ENCODE measurements at regions not wholly inside any gene's neighbourhood (a gene's known extent, or its start where the extent isn't known, plus 50 kb on each side); places are given as distances from the start of the nearest gene placed in this dataset.
"Not testable (repeated sequence)": the region's sequence is repeated elsewhere in the genome, so short reads cannot be mapped to it uniquely, and the experiment has no call there.

GRCh38 chr11:116329354-116330090 lies 443.3 kb downstream of the BUD13 start:
- intact Hi-C loops (cut with DNase I; ENCODE audit: low total_unique reads): no loop called here

GRCh38 chr11:116328851-116329250 lies 443.9 kb downstream of the BUD13 start:
- intact Hi-C loops (cut with DNase I; ENCODE audit: low total_unique reads): no loop called here
- Histone ChIP-seq H3K27ac (no peak overlapping the region), H3K27me3 (no peaks in the 10 kb centered on the region), H3K4me3 (no peak overlapping the region), H3K4me1 (no peaks in the 10 kb centered on the region), H3K36me3 (no peaks in the 10 kb centered on the region), H3K9me3 (no peaks in the 10 kb centered on the region)
- no peak for TF ChIP-seq CTCF (IDR thresholded peaks at IDR 0.05)
- no peak for DNase-seq

More at GRCh38 chr11:116329354-116330090, 443.3 kb downstream of the BUD13 start:
- no peak overlapping the region for H3K27ac ChIP-seq
- H3K27me3 ChIP-seq: no peaks in the 10 kb centered on the region
- H3K4me1 ChIP-seq: no peaks in the 10 kb centered on the region
- no peaks in the 10 kb centered on the region for H3K36me3 ChIP-seq
- no peak for TF ChIP-seq CTCF (IDR thresholded peaks at IDR 0.05)
- no peaks in the 10 kb centered on the region for H3K9me3 ChIP-seq
- no peak overlapping the region for H3K4me3 ChIP-seq
- no peak for DNase-seq

- intact Hi-C loops (cut with DNase I; ENCODE audit: low total_unique reads): no loop called here
- Histone ChIP-seq H3K9me3 (no peaks in the 10 kb centered on the region), H3K27ac (no peak overlapping the region), H3K27me3 (no peaks in the 10 kb centered on the region), H3K4me3 (no peak overlapping the region), H3K36me3 (no peaks in the 10 kb centered on the region), H3K4me1 (no peaks in the 10 kb centered on the region)
- DNase-seq: no peak
- no peak for TF ChIP-seq CTCF (IDR thresholded peaks at IDR 0.05)
Measured at GRCh38 chr11:116328391-116328790, 444.4 kb downstream of the BUD13 start.

- DNase-seq: no peak
- Histone ChIP-seq H3K27ac (no peak overlapping the region), H3K9me3 (peaks cover 0 to 3% (median 0%) of the 10 kb centered on the region in 3 donors), H3K27me3 (no peaks in the 10 kb centered on the region), H3K36me3 (no peaks in the 10 kb centered on the region), H3K4me3 (no peak overlapping the region), H3K4me1 (no peaks in the 10 kb centered on the region)
- intact Hi-C loops (cut with DNase I; ENCODE audit: low total_unique reads): no loop called here
- no peak for TF ChIP-seq CTCF (IDR thresholded peaks at IDR 0.05)
Measured at GRCh38 chr11:116326146-116326545, 446.6 kb downstream of the BUD13 start.

- Histone ChIP-seq H3K4me1 (no peaks in the 10 kb centered on the region), H3K4me3 (no peak overlapping the region), H3K27ac (no peak overlapping the region), H3K27me3 (no peaks in the 10 kb centered on the region), H3K36me3 (no peaks in the 10 kb centered on the region), H3K9me3 (peaks cover 0 to 9% (median 0%) of the 10 kb centered on the region in 3 donors)
- intact Hi-C loops (cut with DNase I; ENCODE audit: low total_unique reads): no loop called here
- no peak for TF ChIP-seq CTCF (IDR thresholded peaks at IDR 0.05)
- no peak for DNase-seq
Measured at GRCh38 chr11:116325247-116325646, 447.5 kb downstream of the BUD13 start.

GRCh38 chr11:116324077-116324476 lies 448.7 kb downstream of the BUD13 start:
- DNase-seq; H3K4me3 ChIP-seq; H3K9me3 ChIP-seq; H3K27me3 ChIP-seq; H3K27ac ChIP-seq; intact Hi-C loops (cut with DNase I; ENCODE audit: low total_unique reads); H3K36me3 ChIP-seq; H3K4me1 ChIP-seq: not testable (repeated sequence)
